ENCODE measurements at regions not wholly inside any gene's neighbourhood (a gene's known extent, or its start where the extent isn't known, plus 50 kb on each side); places are given as distances from the start of the nearest gene placed in this dataset.

DNA sequence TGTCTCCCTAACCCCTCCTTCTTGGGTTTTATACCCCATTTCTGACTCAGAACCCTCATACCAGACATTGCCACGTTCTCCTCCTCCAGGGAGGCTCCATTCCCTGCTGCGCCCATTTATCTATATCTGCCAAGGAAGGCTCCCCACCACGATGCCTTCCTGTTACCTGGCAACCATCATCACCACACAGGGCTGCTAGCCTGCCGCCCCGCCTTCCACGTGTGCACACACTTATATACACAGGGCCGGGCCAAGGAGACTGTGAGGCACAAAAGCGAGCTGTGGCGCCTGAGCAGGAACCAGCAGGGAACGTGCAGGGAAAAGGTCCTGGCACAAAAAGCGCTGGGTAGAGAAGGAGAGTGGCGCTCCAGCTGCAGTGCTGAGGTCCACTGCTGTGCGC, 261.8 kb downstream of the CBLN1 start:
- TF ChIP-seq, protein P1, sequence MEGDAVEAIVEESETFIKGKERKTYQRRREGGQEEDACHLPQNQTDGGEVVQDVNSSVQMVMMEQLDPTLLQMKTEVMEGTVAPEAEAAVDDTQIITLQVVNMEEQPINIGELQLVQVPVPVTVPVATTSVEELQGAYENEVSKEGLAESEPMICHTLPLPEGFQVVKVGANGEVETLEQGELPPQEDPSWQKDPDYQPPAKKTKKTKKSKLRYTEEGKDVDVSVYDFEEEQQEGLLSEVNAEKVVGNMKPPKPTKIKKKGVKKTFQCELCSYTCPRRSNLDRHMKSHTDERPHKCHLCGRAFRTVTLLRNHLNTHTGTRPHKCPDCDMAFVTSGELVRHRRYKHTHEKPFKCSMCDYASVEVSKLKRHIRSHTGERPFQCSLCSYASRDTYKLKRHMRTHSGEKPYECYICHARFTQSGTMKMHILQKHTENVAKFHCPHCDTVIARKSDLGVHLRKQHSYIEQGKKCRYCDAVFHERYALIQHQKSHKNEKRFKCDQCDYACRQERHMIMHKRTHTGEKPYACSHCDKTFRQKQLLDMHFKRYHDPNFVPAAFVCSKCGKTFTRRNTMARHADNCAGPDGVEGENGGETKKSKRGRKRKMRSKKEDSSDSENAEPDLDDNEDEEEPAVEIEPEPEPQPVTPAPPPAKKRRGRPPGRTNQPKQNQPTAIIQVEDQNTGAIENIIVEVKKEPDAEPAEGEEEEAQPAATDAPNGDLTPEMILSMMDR (IDR thresholded peaks at IDR 0.05 in 4 of 5, conservative IDR thresholded peaks at IDR 0.05 in 1 of 5), result no peak
- TF ChIP-seq POLR2A (IDR thresholded peaks at IDR 0.05), result no peak

Data from gastrocnemius medialis (tissue), 4 donors.